Astrocyte (in vitro differentiated cells and primary cell): ENCODE measurements at regions not wholly inside any gene's neighbourhood (a gene's known extent, or its start where the extent isn't known, plus 50 kb on each side); places are given as distances from the start of the nearest gene placed in this dataset.

Experiments used
- DNase-seq: peaks from one replicate; pipeline ENCODE4 v3.0.0-alpha.2; 2010; ENCODE audit warnings: low read depth
- FAIRE-seq: peaks from 2 replicates; lab custom pipeline; 2011; peaks lifted over from hg19 to GRCh38; lab: Jason Lieb, UNC
- H2AFZ ChIP-seq: 2 replicates; pipeline ENCODE4 v1.6.0; 2012; ENCODE audit warnings: low read depth, low read length, inconsistent platforms
- H3K27ac ChIP-seq: 2 replicates; pipeline ENCODE4 v1.5.1; 2011; ENCODE audit warnings: low read depth, low read length, inconsistent platforms
- H3K27me3 ChIP-seq: 2 replicates; pipeline ENCODE4 v1.6.0; 2011; ENCODE audit warnings: low read length, inconsistent platforms; ENCODE audit not compliant: insufficient read depth
- H3K36me3 ChIP-seq: 2 replicates; pipeline ENCODE4 v1.5.1; 2011; ENCODE audit warnings: low read length, inconsistent platforms; ENCODE audit not compliant: insufficient read depth
- H3K4me1 ChIP-seq: 2 replicates; pipeline ENCODE4 v1.5.1; 2011; ENCODE audit warnings: low read length, inconsistent platforms; ENCODE audit not compliant: insufficient read depth
- H3K4me2 ChIP-seq: 2 replicates; pipeline ENCODE4 v1.6.0; 2012; ENCODE audit warnings: low read length, inconsistent platforms
- H3K4me3 ChIP-seq: 2 replicates; pipeline ENCODE4 v1.5.1; 2011; ENCODE audit warnings: low read depth, mild to moderate bottlenecking, low read length, inconsistent platforms; ENCODE audit not compliant: insufficient read depth
- H3K79me2 ChIP-seq: 2 replicates; pipeline ENCODE4 v1.6.0; 2012; ENCODE audit warnings: mild to moderate bottlenecking, low read length, inconsistent platforms; ENCODE audit not compliant: insufficient read depth
- H3K9ac ChIP-seq: 2 replicates; pipeline ENCODE4 v1.6.0; 2012; ENCODE audit warnings: mild to moderate bottlenecking, low read length, inconsistent platforms
- H3K9me3 ChIP-seq: 2 replicates; pipeline ENCODE4 v1.5.1; 2012; ENCODE audit warnings: low read depth, mild to moderate bottlenecking, low read length, inconsistent platforms; ENCODE audit not compliant: insufficient read depth
- H4K20me1 ChIP-seq: 2 replicates; pipeline ENCODE4 v1.6.0; 2012; ENCODE audit warnings: low read length, inconsistent platforms; ENCODE audit not compliant: insufficient read depth
- H3K27ac Mint-ChIP-seq: one replicate; pipeline ENCODE4 v1.8.0; 2021; ENCODE audit warnings: mild to moderate bottlenecking, mixed read lengths; ENCODE audit not compliant: unreplicated experiment
- H3K27me3 Mint-ChIP-seq: one replicate; pipeline ENCODE4 v1.8.0; 2021; ENCODE audit warnings: low read depth, mixed read lengths; ENCODE audit not compliant: unreplicated experiment
- H3K36me3 Mint-ChIP-seq: one replicate; pipeline ENCODE4 v1.8.0; 2021; ENCODE audit warnings: low read depth, mixed read lengths; ENCODE audit not compliant: unreplicated experiment
- H3K4me1 Mint-ChIP-seq: one replicate; pipeline ENCODE4 v1.8.0; 2021; ENCODE audit warnings: low read depth, mixed read lengths; ENCODE audit not compliant: unreplicated experiment
- H3K4me3 Mint-ChIP-seq: one replicate; pipeline ENCODE4 v1.8.0; 2021; ENCODE audit warnings: mild to moderate bottlenecking, moderate library complexity, mixed read lengths; ENCODE audit not compliant: unreplicated experiment
- H3K9me3 Mint-ChIP-seq: one replicate; pipeline ENCODE4 v1.8.0; 2021; ENCODE audit warnings: mild to moderate bottlenecking, mixed read lengths; ENCODE audit not compliant: unreplicated experiment
- CTCF ChIP-seq: IDR thresholded peaks from 2 replicates; pipeline ENCODE4 v1.5.1; 2011; ENCODE audit warnings: low read depth, mild to moderate bottlenecking, inconsistent platforms, low read length, moderate library complexity; ENCODE audit not compliant: insufficient read depth
- EZH2 ChIP-seq: IDR thresholded peaks from 2 replicates; pipeline ENCODE4 v1.6.1; 2012; ENCODE audit warnings: mild to moderate bottlenecking, low read length, inconsistent platforms; ENCODE audit not compliant: insufficient read depth

GRCh38 chr16:52357711-52358110, 189.2 kb downstream of the TOX3 start:
- H2AFZ ChIP-seq = no peak overlapping the region
- H3K4me3 ChIP-seq = no peak overlapping the region
- H3K4me2 ChIP-seq = no peak overlapping the region
- H3K36me3 ChIP-seq = no peaks in the 10 kb centered on the region
- H3K9ac ChIP-seq = no peak overlapping the region
- FAIRE-seq (no peak), DNase-seq (no peak)
- no peaks in the 10 kb centered on the region for H3K4me1 ChIP-seq
- H3K27me3 Mint-ChIP-seq = no peaks in the 10 kb centered on the region
- H3K36me3 Mint-ChIP-seq = no peaks in the 10 kb centered on the region
- no peaks in the 10 kb centered on the region for H3K4me1 Mint-ChIP-seq
- no peak overlapping the region for H3K4me3 Mint-ChIP-seq
- H3K9me3 Mint-ChIP-seq = peaks cover 12% of the 10 kb centered on the region
- TF ChIP-seq EZH2 = no peak
- TF ChIP-seq CTCF = no peak
- H4K20me1 ChIP-seq = no peaks in the 10 kb centered on the region
- H3K9me3 ChIP-seq = peaks cover 2% of the 10 kb centered on the region
- no peaks in the 10 kb centered on the region for H3K27me3 ChIP-seq
- H3K79me2 ChIP-seq = no peaks in the 10 kb centered on the region
- no peak overlapping the region for H3K27ac Mint-ChIP-seq
- H3K27ac ChIP-seq = no peak overlapping the region

GRCh38 chr16:52353249-52353648, 193.7 kb downstream of the TOX3 start:
- no peak overlapping the region for H3K27ac Mint-ChIP-seq
- DNase-seq (no peak), FAIRE-seq (no peak)
- H3K4me1 ChIP-seq = no peaks in the 10 kb centered on the region
- H3K9me3 Mint-ChIP-seq = peaks cover 6% of the 10 kb centered on the region
- no peaks in the 10 kb centered on the region for H4K20me1 ChIP-seq
- H3K27me3 Mint-ChIP-seq = no peaks in the 10 kb centered on the region
- H3K27ac ChIP-seq = no peak overlapping the region
- H3K27me3 ChIP-seq = no peaks in the 10 kb centered on the region
- no peaks in the 10 kb centered on the region for H3K36me3 Mint-ChIP-seq
- H3K4me1 Mint-ChIP-seq = no peaks in the 10 kb centered on the region
- H3K36me3 ChIP-seq = no peaks in the 10 kb centered on the region
- H3K79me2 ChIP-seq = no peaks in the 10 kb centered on the region
- H3K4me3 ChIP-seq = no peak overlapping the region
- H2AFZ ChIP-seq = no peak overlapping the region
- H3K9ac ChIP-seq = no peak overlapping the region
- H3K4me2 ChIP-seq = no peak overlapping the region
- H3K9me3 ChIP-seq = peaks cover 2% of the 10 kb centered on the region
- H3K4me3 Mint-ChIP-seq = no peak overlapping the region
- TF ChIP-seq CTCF = no peak
- TF ChIP-seq EZH2 = no peak

- H3K9ac ChIP-seq = no peak overlapping the region
- Mint-ChIP-seq H3K4me3 (no peak overlapping the region), H3K36me3 (no peaks in the 10 kb centered on the region), H3K4me1 (no peaks in the 10 kb centered on the region), H3K9me3 (no peaks in the 10 kb centered on the region), H3K27me3 (no peaks in the 10 kb centered on the region), H3K27ac (no peak overlapping the region)
- no peak overlapping the region for H2AFZ ChIP-seq
- no peaks in the 10 kb centered on the region for H3K9me3 ChIP-seq
- H3K4me3 ChIP-seq = no peak overlapping the region
- no peaks in the 10 kb centered on the region for H3K79me2 ChIP-seq
- no peak overlapping the region for H3K27ac ChIP-seq
- no peak overlapping the region for H3K4me2 ChIP-seq
- FAIRE-seq = no peak
- H3K4me1 ChIP-seq = no peaks in the 10 kb centered on the region
- DNase-seq = no peak
- no peaks in the 10 kb centered on the region for H3K27me3 ChIP-seq
- no peak for TF ChIP-seq CTCF
- TF ChIP-seq EZH2 = no peak
- no peaks in the 10 kb centered on the region for H4K20me1 ChIP-seq
- no peaks in the 10 kb centered on the region for H3K36me3 ChIP-seq
These were observed 195.5 kb downstream of the TOX3 start for GRCh38 chr16:52351451-52351850.
